Uterus (tissue), 3 donors: ENCODE measurements at regions not wholly inside any gene's neighbourhood (a gene's known extent, or its start where the extent isn't known, plus 50 kb on each side); places are given as distances from the start of the nearest gene placed in this dataset.

Experiments used
- DNase-seq, 2 donors: peaks; one replicate each; pipeline ENCODE4 v3.0.0-alpha.2; 2019 to 2020
- H3K27ac ChIP-seq, 2 donors: fragments of 200-600 bp; sonication (generic); 1 replicate in 1 of 2; 2 replicates in 1 of 2; pipeline ENCODE4 v1.5.1; 2016 to 2018
- H3K27me3 ChIP-seq, 2 donors: fragments of 200-600 bp; sonication (generic); one replicate each; pipeline ENCODE4 v1.5.1; 2018 to 2019; ENCODE audit warnings: control low read depth in 1 of 2
- H3K36me3 ChIP-seq, 2 donors: fragments of 200-600 bp; sonication (generic); one replicate each; pipeline ENCODE4 v1.5.1; 2019; ENCODE audit warnings: control low read depth in 1 of 2
- H3K4me1 ChIP-seq, 2 donors: fragments of 200-600 bp; sonication (generic); one replicate each; pipeline ENCODE4 v1.5.1; 2018 to 2019; ENCODE audit warnings: control low read depth in 1 of 2
- H3K4me3 ChIP-seq, 2 donors: fragments of 200-600 bp; sonication (generic); 1 replicate in 1 of 2; 2 replicates in 1 of 2; pipeline ENCODE4 v1.5.1; 2018 to 2019; ENCODE audit warnings: mild to moderate bottlenecking in 1 of 2
- H3K9me3 ChIP-seq, 2 donors: fragments of 200-600 bp; sonication (generic); one replicate each; pipeline ENCODE4 v1.5.1; 2019; ENCODE audit warnings: control low read depth in 1 of 2
- CTCF ChIP-seq, 4 experiments: fragments of 200-600 bp in 2 of 4; fragments of 450-650 bp in 2 of 4; sonication (generic) in 2 of 4; IDR thresholded peaks; one replicate each; pipeline ENCODE4 v1.5.1; 2016 to 2019; ENCODE audit warnings: antibody characterized with exemption in 4 of 4, mild to moderate bottlenecking in 2 of 4, moderate library complexity in 1 of 4
- POLR2A ChIP-seq, 2 donors: fragments of 450-650 bp; IDR thresholded peaks; one replicate each; pipeline ENCODE4 v1.6.1; 2016; ENCODE audit warnings: antibody characterized with exemption in 2 of 2, mild to moderate bottlenecking in 1 of 2, moderate library complexity in 1 of 2
- intact Hi-C: fragments of 100-400 bp; cut with DNase I; formaldehyde crosslinking; loops from one replicate; pipeline ENCODE4 v1.15.1; 2023; ENCODE audit warnings: low total_unique reads
- donor health status: DM: yes; HTN: yes; CAD: no.

GRCh38 chr9:129358621-129359154 is 180.6 kb upstream of the IER5L start:
- no peaks in the 10 kb centered on the region for H3K27me3 ChIP-seq
- intact Hi-C loops = no loop called here
- no peaks in the 10 kb centered on the region for H3K36me3 ChIP-seq
- H3K27ac ChIP-seq = no peak overlapping the region
- no peaks in the 10 kb centered on the region for H3K9me3 ChIP-seq
- no peak for DNase-seq
- no peak overlapping the region for H3K4me3 ChIP-seq
- H3K4me1 ChIP-seq = no peaks in the 10 kb centered on the region
- TF ChIP-seq CTCF (IDR thresholded peaks at IDR 0.05) (no peak), POLR2A (IDR thresholded peaks at IDR 0.05) (no peak)

DNA sequence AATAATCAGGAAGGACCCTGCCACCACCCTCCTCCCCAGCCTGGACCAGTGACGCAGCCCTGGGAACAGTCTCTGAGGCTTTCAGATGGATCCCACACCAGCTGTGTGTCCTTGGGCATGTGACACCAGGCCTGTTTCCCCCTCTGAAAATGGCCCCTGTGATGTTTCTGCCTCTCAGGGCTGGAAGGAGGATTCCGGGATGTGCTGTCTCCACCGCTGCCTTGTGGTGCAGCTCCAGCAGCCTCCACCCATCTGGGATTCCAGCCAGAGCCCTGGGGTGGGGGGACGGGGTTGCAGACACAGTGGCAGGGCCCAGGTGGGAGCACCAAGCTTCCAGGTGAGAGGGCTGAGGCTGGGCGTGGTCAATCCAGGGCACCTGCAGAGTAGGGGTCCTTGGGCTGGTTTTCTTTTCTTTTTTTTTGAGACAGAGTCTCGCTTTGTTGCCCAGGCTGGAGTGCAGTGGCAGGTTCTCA is 179.7 kb upstream of the IER5L start:
- Histone ChIP-seq H3K36me3 (no peaks in the 10 kb centered on the region), H3K27me3 (no peaks in the 10 kb centered on the region), H3K4me1 (no peaks in the 10 kb centered on the region), H3K9me3 (no peaks in the 10 kb centered on the region), H3K27ac (no peak overlapping the region), H3K4me3 (no peak overlapping the region)
- intact Hi-C loops = no loop called here
- no peak for DNase-seq
- TF ChIP-seq CTCF (IDR thresholded peaks at IDR 0.05) = no peak
- TF ChIP-seq POLR2A (IDR thresholded peaks at IDR 0.05) = no peak

DNA sequence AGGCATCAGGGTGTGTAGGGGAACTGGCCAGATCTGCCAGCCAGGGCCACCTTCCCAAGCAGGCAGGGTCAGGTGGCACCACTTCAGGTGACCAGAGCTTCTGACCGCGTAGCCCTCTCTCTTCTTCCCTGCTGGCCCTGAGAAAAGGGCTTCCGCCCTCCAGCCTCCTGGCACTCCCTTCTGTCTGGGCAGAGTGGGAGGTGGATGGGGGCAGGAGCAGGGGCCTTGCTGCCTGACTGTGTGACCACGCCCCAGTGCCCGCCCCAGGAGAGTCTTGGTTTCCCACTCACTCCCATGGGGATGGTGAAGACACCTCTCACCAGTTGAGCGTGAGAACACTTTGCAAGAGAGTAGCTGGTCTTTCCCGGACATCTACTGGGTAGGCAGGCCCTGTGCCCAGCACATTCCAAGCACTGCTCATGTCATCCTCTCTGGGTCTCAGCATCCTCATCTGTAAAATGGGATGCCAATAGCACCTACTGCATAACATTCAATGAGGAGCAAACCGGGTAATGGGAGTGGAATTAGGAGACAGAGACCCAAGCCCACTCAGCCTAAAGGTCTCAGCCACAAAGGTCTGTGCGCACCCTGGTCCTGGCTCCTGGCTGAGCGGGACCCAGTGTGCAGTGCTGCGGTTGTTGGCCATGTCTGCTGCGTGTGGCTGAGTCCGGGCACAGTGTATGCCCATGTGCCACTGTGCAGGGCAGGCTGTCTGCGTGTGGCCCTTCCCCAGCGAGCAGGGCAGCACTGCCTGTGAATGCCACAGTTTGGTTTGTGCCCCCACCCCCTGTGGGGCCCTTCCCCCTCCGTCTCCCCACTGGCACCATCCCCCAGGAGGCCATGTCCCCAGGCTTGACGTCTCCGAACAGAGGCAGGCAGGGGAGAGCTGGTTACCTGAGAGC is 179.1 kb upstream of the IER5L start:
- H3K9me3 ChIP-seq = no peaks in the 10 kb centered on the region
- TF ChIP-seq CTCF (IDR thresholded peaks at IDR 0.05) (no peak), POLR2A (IDR thresholded peaks at IDR 0.05) (no peak)
- H3K36me3 ChIP-seq = no peaks in the 10 kb centered on the region
- no peak overlapping the region for H3K27ac ChIP-seq
- no peaks in the 10 kb centered on the region for H3K4me1 ChIP-seq
- H3K27me3 ChIP-seq = no peaks in the 10 kb centered on the region
- intact Hi-C loops = no loop called here
- DNase-seq = no peak
- no peak overlapping the region for H3K4me3 ChIP-seq

DNA sequence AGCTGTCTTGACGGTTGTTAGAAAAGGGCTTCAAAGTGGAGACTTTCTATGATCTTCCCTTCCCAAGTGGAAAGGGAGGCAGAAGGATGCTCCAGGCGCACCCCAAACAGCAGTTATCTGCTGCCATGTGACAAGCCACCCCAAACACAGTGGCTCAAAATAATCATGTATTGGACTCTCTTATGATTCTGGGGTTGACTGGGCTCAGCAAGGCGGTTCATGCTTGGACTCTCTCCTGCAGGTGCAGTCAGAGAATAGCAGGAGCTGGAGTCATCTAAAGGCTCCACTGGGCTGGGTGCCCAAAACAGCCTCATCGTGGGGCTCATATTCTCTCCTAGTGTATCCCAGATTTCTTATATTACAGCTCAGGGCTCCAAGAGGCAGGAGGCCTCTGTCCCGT is 177.6 kb upstream of the IER5L start:
- intact Hi-C loops = no loop called here
- Histone ChIP-seq H3K27me3 (no peaks in the 10 kb centered on the region), H3K4me1 (no peaks in the 10 kb centered on the region), H3K9me3 (no peaks in the 10 kb centered on the region), H3K27ac (no peak overlapping the region), H3K4me3 (no peak overlapping the region), H3K36me3 (no peaks in the 10 kb centered on the region)
- no peak for TF ChIP-seq CTCF (IDR thresholded peaks at IDR 0.05)
- no peak for TF ChIP-seq POLR2A (IDR thresholded peaks at IDR 0.05)
- no peak for DNase-seq

DNA sequence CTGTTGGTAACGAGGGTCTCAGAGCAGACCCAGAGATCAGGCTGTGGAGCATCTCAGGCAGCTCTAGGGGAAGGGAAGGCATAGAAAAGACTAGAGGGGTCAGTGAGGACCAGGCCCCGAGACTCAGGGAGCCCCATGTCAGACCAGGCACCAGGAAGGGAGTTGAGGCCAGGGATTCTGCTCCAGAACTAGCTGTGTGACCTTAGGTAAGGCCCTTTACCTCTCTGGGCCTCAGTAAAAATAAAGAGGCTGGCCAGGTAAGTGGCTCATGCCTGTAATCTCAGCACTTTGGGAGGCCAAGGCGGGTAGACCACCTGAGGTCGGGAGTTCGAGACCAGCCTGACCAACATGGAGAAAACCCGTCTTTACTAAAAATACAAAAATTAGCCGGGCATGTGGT is 176.4 kb upstream of the IER5L start:
- Histone ChIP-seq H3K36me3 (no peaks in the 10 kb centered on the region), H3K4me1 (no peaks in the 10 kb centered on the region), H3K27ac (no peak overlapping the region), H3K9me3 (no peaks in the 10 kb centered on the region), H3K27me3 (no peaks in the 10 kb centered on the region), H3K4me3 (no peak overlapping the region)
- DNase-seq = no peak
- TF ChIP-seq CTCF (IDR thresholded peaks at IDR 0.05) (no peak), POLR2A (IDR thresholded peaks at IDR 0.05) (no peak)
- intact Hi-C loops = no loop called here
